ENCODE measurements at regions not wholly inside any gene's neighbourhood (a gene's known extent, or its start where the extent isn't known, plus 50 kb on each side); places are given as distances from the start of the nearest gene placed in this dataset.

DNA sequence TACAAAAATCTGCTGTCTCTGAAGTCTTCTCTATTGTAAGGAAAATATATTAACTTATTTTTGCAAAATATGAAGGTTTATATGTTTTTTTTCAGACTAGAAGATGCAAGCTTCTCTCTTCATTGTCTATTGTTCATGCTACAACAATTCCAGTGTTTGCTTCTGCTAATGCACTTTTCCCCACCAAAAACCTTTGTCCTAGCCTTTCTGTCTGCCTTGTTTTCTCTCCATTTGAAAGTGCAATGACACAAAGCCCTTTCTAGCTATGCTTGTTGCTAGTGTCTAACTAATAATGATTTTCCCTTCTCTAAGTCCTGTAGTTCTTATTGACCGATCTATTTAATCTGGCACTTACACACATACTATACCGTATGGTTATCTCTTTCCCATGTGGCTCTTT is 369.5 kb upstream of the CELF4 start:
- TF ChIP-seq, protein P1, sequence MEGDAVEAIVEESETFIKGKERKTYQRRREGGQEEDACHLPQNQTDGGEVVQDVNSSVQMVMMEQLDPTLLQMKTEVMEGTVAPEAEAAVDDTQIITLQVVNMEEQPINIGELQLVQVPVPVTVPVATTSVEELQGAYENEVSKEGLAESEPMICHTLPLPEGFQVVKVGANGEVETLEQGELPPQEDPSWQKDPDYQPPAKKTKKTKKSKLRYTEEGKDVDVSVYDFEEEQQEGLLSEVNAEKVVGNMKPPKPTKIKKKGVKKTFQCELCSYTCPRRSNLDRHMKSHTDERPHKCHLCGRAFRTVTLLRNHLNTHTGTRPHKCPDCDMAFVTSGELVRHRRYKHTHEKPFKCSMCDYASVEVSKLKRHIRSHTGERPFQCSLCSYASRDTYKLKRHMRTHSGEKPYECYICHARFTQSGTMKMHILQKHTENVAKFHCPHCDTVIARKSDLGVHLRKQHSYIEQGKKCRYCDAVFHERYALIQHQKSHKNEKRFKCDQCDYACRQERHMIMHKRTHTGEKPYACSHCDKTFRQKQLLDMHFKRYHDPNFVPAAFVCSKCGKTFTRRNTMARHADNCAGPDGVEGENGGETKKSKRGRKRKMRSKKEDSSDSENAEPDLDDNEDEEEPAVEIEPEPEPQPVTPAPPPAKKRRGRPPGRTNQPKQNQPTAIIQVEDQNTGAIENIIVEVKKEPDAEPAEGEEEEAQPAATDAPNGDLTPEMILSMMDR (IDR thresholded peaks at IDR 0.05) = no peak
- no peak overlapping the region for H3K4me3 ChIP-seq
- no peaks in the 10 kb centered on the region for H3K9me3 ChIP-seq
- no peaks in the 10 kb centered on the region for H3K4me1 ChIP-seq
- 82% methylated on average over 2 of the region's 2 CpGs for WGBS (ENCODE audit: insufficient coverage, low coverage, low lambda C conversion rate, missing lambda C conversion rate)
- no peak overlapping the region for H3K27ac ChIP-seq
- ATAC-seq (no peak), DNase-seq (no peak)
- no peaks in the 10 kb centered on the region for H3K27me3 ChIP-seq
- intact Hi-C loops (cut with DNase I) = no loop called here
- no peaks in the 10 kb centered on the region for H3K36me3 ChIP-seq

DNA sequence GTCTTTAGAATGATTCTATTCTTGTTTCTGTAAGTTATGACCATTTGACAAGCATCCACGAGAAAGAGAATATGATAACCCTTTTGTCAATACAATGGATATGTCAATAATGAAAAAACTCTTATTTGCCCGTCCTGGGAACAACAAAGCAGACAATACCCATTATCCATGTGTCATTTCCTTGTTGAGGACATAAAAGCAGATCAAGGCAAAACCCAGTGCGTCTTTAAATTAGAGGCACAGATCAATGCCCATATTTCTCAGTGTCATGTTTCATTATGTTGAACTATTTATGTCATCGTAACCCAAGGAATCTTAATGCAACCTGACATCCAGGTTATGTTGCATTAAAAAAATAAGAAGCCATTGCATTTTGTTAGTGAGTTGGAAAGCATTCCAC is 365.0 kb upstream of the CELF4 start:
- WGBS (ENCODE audit: insufficient coverage, low coverage, low lambda C conversion rate, missing lambda C conversion rate) = 36% methylated on average over 4 of the region's 4 CpGs
- Histone ChIP-seq H3K4me3 (no peak overlapping the region), H3K4me1 (no peaks in the 10 kb centered on the region), H3K9me3 (no peaks in the 10 kb centered on the region), H3K36me3 (no peaks in the 10 kb centered on the region), H3K27ac (no peak overlapping the region), H3K27me3 (no peaks in the 10 kb centered on the region)
- TF ChIP-seq POLR2A (IDR thresholded peaks at IDR 0.05) = no peak
- TF ChIP-seq, protein P1 (IDR thresholded peaks at IDR 0.05) = no peak
- no peak for ATAC-seq
- DNase-seq = no peak
- intact Hi-C loops (cut with DNase I) = no loop called here

GRCh38 chr18:37922162-37922561 is 356.6 kb upstream of the CELF4 start:
- no peak for TF ChIP-seq POLR2A (IDR thresholded peaks at IDR 0.05)
- TF ChIP-seq, protein P1 (IDR thresholded peaks at IDR 0.05) = no peak
- Histone ChIP-seq H3K36me3 (no peaks in the 10 kb centered on the region), H3K4me3 (no peak overlapping the region), H3K27ac (no peak overlapping the region), H3K4me1 (no peaks in the 10 kb centered on the region), H3K9me3 (no peaks in the 10 kb centered on the region), H3K27me3 (no peaks in the 10 kb centered on the region)
- intact Hi-C loops (cut with DNase I) = no loop called here
- ATAC-seq (no peak), DNase-seq (no peak)

DNA sequence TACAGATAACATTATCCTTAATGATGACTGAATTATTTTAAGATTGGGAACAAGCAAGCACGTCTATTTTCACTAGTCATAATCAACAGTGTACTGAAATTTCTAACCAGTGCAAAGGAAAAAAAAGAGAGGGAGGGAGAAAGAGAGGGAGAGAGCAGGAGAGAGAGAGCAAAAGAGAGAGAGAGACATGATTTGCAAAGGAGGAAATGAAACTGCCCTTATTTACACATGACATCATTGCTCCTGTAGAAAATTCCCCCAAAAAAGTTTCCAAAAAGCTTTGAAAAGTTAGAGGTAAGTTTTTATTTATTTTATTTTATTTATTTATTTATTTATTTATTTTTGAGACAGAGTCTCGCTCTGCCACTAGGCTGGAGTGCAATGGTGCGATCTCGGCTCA is 355.3 kb upstream of the CELF4 start:
- no peaks in the 10 kb centered on the region for H3K9me3 ChIP-seq
- no peak overlapping the region for H3K27ac ChIP-seq
- ATAC-seq (no peak), DNase-seq (no peak)
- H3K36me3 ChIP-seq = no peaks in the 10 kb centered on the region
- no peaks in the 10 kb centered on the region for H3K27me3 ChIP-seq
- 62% methylated on average over 4 of the region's 4 CpGs for WGBS (ENCODE audit: insufficient coverage, low coverage, low lambda C conversion rate, missing lambda C conversion rate)
- no peak overlapping the region for H3K4me3 ChIP-seq
- intact Hi-C loops (cut with DNase I) = no loop called here
- H3K4me1 ChIP-seq = no peaks in the 10 kb centered on the region
- no peak for TF ChIP-seq POLR2A (IDR thresholded peaks at IDR 0.05)
- TF ChIP-seq, protein P1 (IDR thresholded peaks at IDR 0.05) = no peak

DNA sequence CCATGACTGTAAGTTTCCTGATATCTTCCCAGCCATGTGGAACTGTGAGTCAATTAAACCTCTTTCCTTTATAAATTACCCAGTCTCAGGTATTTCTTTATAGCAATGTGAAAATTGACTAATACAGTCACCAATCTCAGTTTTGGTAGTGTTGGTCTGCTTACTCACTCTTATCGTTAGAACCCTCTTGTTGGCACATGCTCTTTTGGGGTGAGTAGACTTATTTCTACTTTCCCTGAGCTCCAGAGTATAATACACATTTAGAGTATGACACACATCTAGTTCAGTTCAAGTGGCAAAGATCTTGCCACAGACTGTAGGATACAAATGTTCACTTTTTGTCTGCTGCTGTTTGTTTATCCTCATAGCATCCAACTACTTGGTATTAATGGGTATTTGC is 347.5 kb upstream of the CELF4 start:
- no peaks in the 10 kb centered on the region for H3K4me1 ChIP-seq
- WGBS (ENCODE audit: insufficient coverage, low coverage, low lambda C conversion rate, missing lambda C conversion rate) = 29% methylated on average over 1 of the region's 1 CpG
- intact Hi-C loops (cut with DNase I) = no loop called here
- no peak for DNase-seq
- TF ChIP-seq, protein P1 (IDR thresholded peaks at IDR 0.05) = no peak
- no peak for TF ChIP-seq POLR2A (IDR thresholded peaks at IDR 0.05)
- H3K36me3 ChIP-seq = no peaks in the 10 kb centered on the region
- H3K9me3 ChIP-seq = no peaks in the 10 kb centered on the region
- H3K27me3 ChIP-seq = no peaks in the 10 kb centered on the region
- H3K4me3 ChIP-seq = no peak overlapping the region
- H3K27ac ChIP-seq = no peak overlapping the region
- no peak for ATAC-seq
